A673 (cell line): ENCODE measurements at regions not wholly inside any gene's neighbourhood (a gene's known extent, or its start where the extent isn't known, plus 50 kb on each side); places are given as distances from the start of the nearest gene placed in this dataset.

Source experiments
- BruUV-seq: library from RNA; stranded (reverse); fragments of 400-500 nt; replicated peaks from 2 replicates; lab custom pipeline; 2021; lab: Mats Ljungman, UMichigan
- CTCF ChIA-PET: fragments of 300-600 bp; sonication (Branson Sonifier 250); formaldehyde crosslinking; loops from one replicate; lab custom pipeline; 2022; ENCODE audit warnings: antibody characterized with exemption; lab: Charles Lee
- POLR2A ChIA-PET: fragments of 300-600 bp; sonication (Branson Sonifier 250); formaldehyde crosslinking; loops from one replicate; lab custom pipeline; 2022; ENCODE audit warnings: antibody characterized with exemption; ENCODE audit not compliant: low non-redundant PET; lab: Charles Lee
- DNase-seq: peaks from one replicate; pipeline ENCODE4 v3.0.0-alpha.2; 2015; ENCODE audit warnings: low spot score
- H3K27ac ChIP-seq: fragments of 200-600 bp; sonication (generic); 2 replicates; pipeline ENCODE4 v1.5.1; 2016; ENCODE audit warnings: mixed run types, low read depth, mild to moderate bottlenecking, mixed read lengths, antibody characterized with exemption, low read length; ENCODE audit not compliant: poor library complexity, severe bottlenecking
- H3K27me3 ChIP-seq: fragments of 200-600 bp; sonication (generic); replicated peaks from 2 replicates; pipeline ENCODE4 v1.6.1; 2017; ENCODE audit warnings: mixed run types, low read depth, mild to moderate bottlenecking, mixed read lengths, antibody characterized with exemption, low read length; ENCODE audit not compliant: insufficient read depth, poor library complexity
- H3K36me3 ChIP-seq: fragments of 200-600 bp; sonication (generic); 2 replicates; pipeline ENCODE4 v1.6.1; 2016; ENCODE audit warnings: mixed run types, mild to moderate bottlenecking, mixed read lengths, antibody characterized with exemption, low read length; ENCODE audit not compliant: insufficient read depth, poor library complexity, severe bottlenecking
- H3K4me1 ChIP-seq: fragments of 200-600 bp; sonication (generic); 2 replicates; pipeline ENCODE4 v1.6.1; 2017; ENCODE audit warnings: mixed run types, mild to moderate bottlenecking, mixed read lengths, antibody characterized with exemption, low read length; ENCODE audit not compliant: insufficient read depth, poor library complexity, severe bottlenecking
- H3K4me3 ChIP-seq: fragments of 200-600 bp; sonication (generic); 2 replicates; pipeline ENCODE4 v1.5.1; 2016; ENCODE audit warnings: low read depth, mixed run types, mild to moderate bottlenecking, mixed read lengths, low read length; ENCODE audit not compliant: poor library complexity, severe bottlenecking
- H3K9me3 ChIP-seq: fragments of 200-600 bp; sonication (generic); 2 replicates; pipeline ENCODE4 v1.6.1; 2016; ENCODE audit warnings: mixed run types, low read depth, mild to moderate bottlenecking, mixed read lengths, antibody characterized with exemption, low read length; ENCODE audit not compliant: poor library complexity, severe bottlenecking
- EZH2 ChIP-seq: fragments of 200-600 bp; sonication (generic); IDR thresholded peaks from 2 replicates; pipeline ENCODE4 v1.6.1; 2017; ENCODE audit warnings: borderline replicate concordance, low read depth, mild to moderate bottlenecking, mixed read lengths, antibody characterized with exemption, low read length; ENCODE audit not compliant: poor library complexity, severe bottlenecking
- intact Hi-C: fragments of 100-400 bp; cut with micrococcal nuclease; formaldehyde crosslinking; loops from one replicate; pipeline ENCODE4 v1.10.0; 2022; ENCODE audit not compliant: unreplicated experiment
- TF ChIP-seq, protein P1 (sequence below): fragments of 300-800, 200-600 bp; sonication (generic); conservative IDR thresholded peaks from 2 replicates; pipeline ENCODE4 v1.5.1; 2017; ENCODE audit warnings: low read depth, mild to moderate bottlenecking, antibody characterized with exemption, low read length, moderate library complexity, mixed read lengths

DNA sequence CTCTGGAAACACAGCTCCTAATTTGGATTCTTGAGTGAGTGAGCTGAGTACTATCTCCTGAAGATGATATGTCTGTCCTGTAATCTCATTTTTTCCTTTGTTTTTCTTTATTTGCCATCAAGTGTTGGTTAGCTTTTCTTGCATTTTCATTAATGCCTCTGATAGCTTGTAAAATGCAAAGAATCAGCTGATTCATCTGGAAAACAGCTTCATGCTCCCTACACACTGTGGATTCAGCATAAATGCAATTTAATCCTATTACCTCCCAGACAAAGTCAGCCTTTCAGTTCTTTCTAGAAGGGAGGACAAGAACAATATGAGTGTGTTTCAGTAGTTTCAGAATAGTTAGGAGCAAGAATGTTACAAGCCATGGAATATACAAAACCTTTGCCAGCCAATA lies 79.4 kb downstream of the DACT1 start:
- Histone ChIP-seq H3K27ac (no peak overlapping the region), H3K4me3 (no peak overlapping the region), H3K4me1 (peaks cover 19% of the 10 kb centered on the region), H3K36me3 (no peaks in the 10 kb centered on the region), H3K27me3 (no peaks in the 10 kb centered on the region), H3K9me3 (no peaks in the 10 kb centered on the region)
- POLR2A ChIA-PET = no interaction called here
- intact Hi-C loops = no loop called here
- TF ChIP-seq, protein P1, sequence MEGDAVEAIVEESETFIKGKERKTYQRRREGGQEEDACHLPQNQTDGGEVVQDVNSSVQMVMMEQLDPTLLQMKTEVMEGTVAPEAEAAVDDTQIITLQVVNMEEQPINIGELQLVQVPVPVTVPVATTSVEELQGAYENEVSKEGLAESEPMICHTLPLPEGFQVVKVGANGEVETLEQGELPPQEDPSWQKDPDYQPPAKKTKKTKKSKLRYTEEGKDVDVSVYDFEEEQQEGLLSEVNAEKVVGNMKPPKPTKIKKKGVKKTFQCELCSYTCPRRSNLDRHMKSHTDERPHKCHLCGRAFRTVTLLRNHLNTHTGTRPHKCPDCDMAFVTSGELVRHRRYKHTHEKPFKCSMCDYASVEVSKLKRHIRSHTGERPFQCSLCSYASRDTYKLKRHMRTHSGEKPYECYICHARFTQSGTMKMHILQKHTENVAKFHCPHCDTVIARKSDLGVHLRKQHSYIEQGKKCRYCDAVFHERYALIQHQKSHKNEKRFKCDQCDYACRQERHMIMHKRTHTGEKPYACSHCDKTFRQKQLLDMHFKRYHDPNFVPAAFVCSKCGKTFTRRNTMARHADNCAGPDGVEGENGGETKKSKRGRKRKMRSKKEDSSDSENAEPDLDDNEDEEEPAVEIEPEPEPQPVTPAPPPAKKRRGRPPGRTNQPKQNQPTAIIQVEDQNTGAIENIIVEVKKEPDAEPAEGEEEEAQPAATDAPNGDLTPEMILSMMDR = no peak
- no peak for TF ChIP-seq EZH2
- peak; percentile 70 for DNase-seq
- BruUV-seq = no TSS peak
- CTCF ChIA-PET = no interaction called here

DNA sequence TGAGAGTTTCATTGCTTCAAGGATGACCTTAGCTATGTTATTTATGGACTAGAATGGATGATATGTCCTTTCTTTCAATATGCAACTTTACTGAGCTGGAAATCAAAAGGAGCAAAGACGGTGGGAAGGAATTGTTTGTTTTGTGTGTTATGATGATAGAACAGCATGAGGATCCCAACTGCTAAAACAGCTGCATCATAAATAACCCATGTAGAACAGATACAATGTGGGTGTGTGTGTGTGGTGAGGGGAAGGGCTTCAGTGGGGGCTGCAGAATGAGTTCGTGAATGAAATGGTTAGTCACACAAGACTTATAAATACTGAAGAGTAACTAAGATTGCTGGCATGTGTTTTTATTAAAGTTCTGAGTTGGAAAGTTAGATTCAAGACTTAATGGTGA lies 80.1 kb downstream of the DACT1 start:
- CTCF ChIA-PET = no interaction called here
- peaks cover 19% of the 10 kb centered on the region for H3K4me1 ChIP-seq
- POLR2A ChIA-PET = no interaction called here
- H3K4me3 ChIP-seq = no peak overlapping the region
- H3K36me3 ChIP-seq = no peaks in the 10 kb centered on the region
- DNase-seq = no peak
- no peaks in the 10 kb centered on the region for H3K27me3 ChIP-seq
- H3K27ac ChIP-seq = no peak overlapping the region
- H3K9me3 ChIP-seq = no peaks in the 10 kb centered on the region
- intact Hi-C loops = no loop called here
- TF ChIP-seq, protein P1 = no peak
- TF ChIP-seq EZH2 = no peak
- no TSS peak for BruUV-seq

DNA sequence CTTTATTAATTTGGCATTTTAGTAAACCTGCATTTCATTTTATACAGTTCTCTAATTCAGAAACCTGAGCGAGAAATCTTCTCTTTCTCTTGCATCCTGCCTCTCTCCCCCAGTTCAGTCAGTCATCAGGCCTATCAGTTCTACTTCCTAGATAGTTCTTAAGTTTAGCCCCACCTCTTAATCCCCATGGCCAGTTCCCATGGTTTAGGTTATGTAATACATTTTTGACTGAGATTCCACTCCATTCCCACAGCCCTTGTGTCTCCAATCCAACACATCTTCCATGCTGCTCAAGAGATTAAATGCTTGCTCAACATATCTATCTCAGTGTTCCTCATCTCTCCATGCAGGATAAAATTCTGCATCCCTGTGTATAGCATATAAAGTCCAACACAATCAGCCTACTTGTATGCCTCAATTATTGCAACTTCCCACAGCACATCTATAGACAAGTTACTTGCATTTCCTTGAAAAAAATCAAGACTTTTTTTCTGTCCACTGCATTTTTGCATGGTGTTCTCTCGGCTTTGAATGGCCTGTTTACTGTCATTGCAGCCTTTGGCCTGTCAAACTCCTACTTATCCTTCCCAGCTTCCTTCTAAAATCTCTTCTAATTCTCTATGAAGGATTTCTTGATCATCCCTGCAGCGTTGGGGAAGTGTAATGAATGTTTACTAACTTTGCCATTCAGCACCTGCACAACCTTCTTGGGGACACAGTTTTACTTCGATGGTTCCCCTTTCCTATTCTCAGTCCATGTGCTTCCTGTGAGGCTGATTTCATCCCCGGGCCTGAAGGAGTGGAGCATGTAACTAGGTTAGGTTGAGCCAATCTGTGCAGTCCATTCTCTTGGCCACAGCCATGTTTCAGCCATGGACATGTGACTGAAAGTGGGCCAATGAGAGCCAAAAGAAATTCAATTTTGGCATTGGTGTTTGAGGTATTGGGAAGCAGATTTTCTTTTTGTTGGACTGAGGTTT lies 80.8 kb downstream of the DACT1 start:
- TF ChIP-seq, protein P1 = no peak
- TF ChIP-seq EZH2 = no peak
- Histone ChIP-seq H3K27ac (no peak overlapping the region), H3K4me1 (peaks cover 19% of the 10 kb centered on the region), H3K4me3 (no peak overlapping the region), H3K36me3 (no peaks in the 10 kb centered on the region), H3K9me3 (no peaks in the 10 kb centered on the region), H3K27me3 (no peaks in the 10 kb centered on the region)
- ChIA-PET CTCF (no interaction called here), POLR2A (no interaction called here)
- intact Hi-C loops = no loop called here
- no TSS peak for BruUV-seq
- DNase-seq = no peak
